ENCODE measurements at regions not wholly inside any gene's neighbourhood (a gene's known extent, or its start where the extent isn't known, plus 50 kb on each side); places are given as distances from the start of the nearest gene placed in this dataset.

DNA sequence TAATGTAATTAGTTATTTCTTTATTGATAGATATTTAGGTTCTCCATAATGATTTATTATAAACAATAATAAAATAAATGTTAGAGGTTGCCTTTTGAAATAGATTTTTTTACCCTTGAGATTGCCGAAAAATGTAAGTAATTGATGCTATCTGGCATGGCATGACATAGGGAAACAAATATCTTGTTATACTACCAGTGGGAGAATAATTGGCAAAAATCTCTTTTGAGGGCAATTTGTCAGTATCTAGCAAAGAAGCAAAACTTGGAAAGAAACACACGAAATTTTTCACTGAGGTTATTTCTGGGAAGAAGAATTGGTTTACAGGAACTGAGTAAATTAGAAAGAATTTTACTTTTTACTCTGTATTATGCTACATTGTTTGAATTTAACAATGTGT is 547.2 kb upstream of the SETBP1 start:
- DNase-seq (ENCODE audit: low spot score), result no peak
- in situ Hi-C loops (cut with HindIII; ENCODE audit: low sequenced_read_pairs), result no loop called here

DNA sequence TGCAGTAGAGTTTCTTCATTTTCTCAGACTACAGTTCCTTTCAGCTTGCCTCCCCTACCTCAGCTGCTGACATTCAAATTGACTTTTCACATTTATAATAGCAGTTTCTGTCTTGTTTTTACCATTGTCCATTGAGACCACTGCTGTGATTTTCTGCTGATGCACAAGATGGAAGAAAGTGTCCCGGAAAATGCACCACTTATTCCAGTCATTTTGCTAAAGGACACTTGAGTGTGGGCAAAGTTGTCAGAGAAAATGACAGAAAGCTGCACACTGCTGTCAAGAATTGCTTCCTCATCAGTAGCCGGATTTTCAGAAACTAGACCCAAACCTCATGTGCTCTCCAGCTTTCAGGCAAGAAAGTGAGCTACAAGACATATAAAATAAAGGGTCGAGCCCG is 546.2 kb upstream of the SETBP1 start:
- in situ Hi-C loops (cut with HindIII; ENCODE audit: low sequenced_read_pairs), result no loop called here
- no peak for DNase-seq (ENCODE audit: low spot score)

DNA sequence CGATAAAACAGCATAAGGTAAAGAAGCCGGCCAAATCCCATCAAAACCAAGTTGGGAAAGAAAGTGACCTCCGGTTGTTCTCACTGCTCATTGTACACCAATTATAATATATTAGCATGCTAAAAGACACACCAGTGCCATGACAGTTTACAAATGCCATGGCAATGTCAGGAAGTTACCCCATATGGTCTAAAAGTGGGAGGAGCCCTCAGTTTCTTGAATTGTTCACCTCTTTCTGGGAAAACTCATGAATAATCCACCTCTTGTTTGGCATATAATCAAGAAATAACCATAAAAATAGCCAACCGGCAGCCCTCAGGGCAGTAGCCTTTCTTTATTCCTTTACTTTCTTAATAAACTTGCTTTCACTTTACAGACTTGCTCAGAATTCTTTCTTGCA is 544.9 kb upstream of the SETBP1 start:
- in situ Hi-C loops (cut with HindIII; ENCODE audit: low sequenced_read_pairs), result no loop called here
- no peak for DNase-seq (ENCODE audit: low spot score)

DNA sequence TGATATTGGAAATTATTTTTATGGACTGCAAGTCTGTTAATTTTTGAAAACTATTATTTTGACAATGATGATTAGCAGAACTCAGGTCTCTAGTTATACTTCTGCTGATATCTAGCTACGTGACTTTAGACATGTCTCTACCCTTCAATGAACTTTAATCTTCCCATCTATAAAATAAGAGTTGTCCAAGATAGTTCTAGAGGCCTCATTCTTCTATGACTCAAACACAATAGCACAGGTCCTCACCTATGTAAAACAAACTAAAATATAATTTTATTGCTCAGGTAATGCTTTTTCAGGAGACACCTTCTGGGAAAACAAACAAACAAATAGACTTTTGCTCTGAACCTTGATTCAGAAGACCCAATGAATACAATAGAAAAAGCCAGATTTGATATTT is 544.4 kb upstream of the SETBP1 start:
- DNase-seq (ENCODE audit: low spot score), result no peak
- in situ Hi-C loops (cut with HindIII; ENCODE audit: low sequenced_read_pairs), result no loop called here

DNA sequence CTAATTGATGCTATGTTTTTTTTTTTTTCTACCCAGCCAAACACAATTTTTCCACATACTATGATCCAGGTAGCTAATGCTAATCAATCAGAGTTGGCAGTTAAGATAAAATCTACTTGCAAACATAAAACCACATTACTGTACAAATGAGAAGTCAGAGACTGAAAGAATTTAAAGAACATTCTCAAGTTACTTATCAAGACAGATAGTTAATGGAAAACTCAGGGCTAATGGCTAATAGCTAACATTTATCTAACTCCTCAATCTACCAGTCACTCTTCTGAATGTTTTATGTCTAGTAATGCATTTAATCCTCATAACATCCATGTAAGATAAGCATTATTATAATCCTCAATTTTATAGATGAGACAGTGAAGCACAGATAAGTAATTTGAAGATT is 537.6 kb upstream of the SETBP1 start:
- in situ Hi-C loops (cut with HindIII; ENCODE audit: low sequenced_read_pairs), result no loop called here
- DNase-seq (ENCODE audit: low spot score), result no peak

DNA sequence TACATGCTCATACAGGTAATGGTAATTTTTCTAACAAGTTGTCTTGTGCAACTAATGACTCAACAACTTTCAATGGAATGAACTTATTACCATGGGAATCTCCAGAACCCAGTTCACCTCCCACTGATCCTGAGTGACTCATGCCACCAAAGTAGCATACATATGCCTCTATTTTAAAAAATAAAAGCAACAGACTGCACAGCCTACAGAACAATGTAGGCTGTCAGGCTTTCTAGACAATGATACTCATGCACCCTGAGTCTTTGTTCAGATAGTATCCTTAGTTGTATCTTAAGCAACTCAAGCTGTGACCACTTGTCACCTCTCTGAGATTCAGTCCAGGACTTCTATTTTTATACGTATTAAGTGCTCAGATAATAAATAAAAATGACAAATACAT is 531.0 kb upstream of the SETBP1 start:
- in situ Hi-C loops (cut with HindIII; ENCODE audit: low sequenced_read_pairs), result no loop called here

DNA sequence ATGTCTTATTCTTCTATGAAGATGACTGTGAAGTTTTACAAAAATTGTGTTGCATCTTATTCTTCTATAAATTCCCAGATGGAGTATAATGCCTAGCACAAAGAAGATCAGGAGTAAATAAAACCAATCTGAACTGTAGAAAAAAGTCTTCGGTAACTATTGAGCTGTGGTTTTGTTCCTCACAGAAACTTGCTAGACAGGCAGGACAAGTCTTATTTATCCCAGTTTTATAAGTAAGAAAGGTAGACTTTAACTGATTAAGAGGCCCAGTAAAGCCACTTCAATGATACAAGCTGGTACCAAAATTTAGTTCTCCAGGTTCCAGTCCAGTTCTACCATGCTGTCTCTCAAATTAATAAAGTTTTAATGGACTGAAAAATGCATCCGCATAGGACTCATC is 526.7 kb upstream of the SETBP1 start:
- DNase-seq (ENCODE audit: low spot score), result no peak
- in situ Hi-C loops (cut with HindIII; ENCODE audit: low sequenced_read_pairs), result no loop called here

More for the DNA sequence above, 531.0 kb upstream of the SETBP1 start:
- DNase-seq (ENCODE audit: low spot score), result no peak

DNA sequence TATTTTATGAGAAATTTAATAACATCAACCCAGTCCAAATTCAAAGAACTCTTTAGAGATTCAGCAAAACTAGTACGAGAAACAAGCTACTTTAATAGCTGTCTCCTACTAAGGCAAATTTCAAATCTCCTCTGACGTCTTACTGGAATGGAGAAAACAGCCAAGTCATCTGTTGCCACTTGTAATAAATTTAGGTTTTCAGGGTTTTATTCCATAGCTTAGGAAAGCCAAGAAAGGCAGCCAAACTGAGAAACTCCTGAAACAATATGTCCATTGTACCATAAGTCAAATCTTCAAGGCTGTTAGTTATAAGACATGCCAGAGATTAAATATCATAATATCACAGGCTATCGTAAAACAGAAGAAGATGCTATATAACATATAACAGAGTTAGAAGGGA is 524.6 kb upstream of the SETBP1 start:
- in situ Hi-C loops (cut with HindIII; ENCODE audit: low sequenced_read_pairs), result no loop called here
- no peak for DNase-seq (ENCODE audit: low spot score)

DNA sequence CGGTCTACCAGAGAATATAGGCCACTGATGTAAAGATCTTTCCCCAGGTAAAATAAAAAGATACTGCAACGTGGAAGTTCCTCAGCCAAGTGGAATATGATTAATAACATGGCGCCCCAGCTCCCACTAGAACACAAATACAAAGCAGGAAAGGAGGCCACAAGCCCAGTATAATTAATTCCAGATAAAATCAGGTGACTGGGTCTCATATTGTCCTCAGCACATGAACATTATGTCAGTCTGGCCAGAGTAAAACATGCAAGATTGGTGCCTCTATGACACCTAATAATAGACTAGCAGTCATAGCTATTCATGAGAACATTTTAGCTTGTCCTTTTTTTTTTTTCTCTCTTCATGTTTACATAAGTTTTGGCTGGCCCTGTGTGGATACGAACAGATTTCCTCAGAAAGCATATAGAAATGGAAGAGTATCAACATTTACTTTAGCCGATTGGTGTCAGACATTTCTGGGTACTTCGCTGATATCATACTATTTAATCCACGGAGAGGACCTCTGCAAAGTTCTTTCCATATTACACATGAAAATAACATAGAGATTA is 523.8 kb upstream of the SETBP1 start:
- DNase-seq (ENCODE audit: low spot score), result no peak
- in situ Hi-C loops (cut with HindIII; ENCODE audit: low sequenced_read_pairs), result no loop called here

DNA sequence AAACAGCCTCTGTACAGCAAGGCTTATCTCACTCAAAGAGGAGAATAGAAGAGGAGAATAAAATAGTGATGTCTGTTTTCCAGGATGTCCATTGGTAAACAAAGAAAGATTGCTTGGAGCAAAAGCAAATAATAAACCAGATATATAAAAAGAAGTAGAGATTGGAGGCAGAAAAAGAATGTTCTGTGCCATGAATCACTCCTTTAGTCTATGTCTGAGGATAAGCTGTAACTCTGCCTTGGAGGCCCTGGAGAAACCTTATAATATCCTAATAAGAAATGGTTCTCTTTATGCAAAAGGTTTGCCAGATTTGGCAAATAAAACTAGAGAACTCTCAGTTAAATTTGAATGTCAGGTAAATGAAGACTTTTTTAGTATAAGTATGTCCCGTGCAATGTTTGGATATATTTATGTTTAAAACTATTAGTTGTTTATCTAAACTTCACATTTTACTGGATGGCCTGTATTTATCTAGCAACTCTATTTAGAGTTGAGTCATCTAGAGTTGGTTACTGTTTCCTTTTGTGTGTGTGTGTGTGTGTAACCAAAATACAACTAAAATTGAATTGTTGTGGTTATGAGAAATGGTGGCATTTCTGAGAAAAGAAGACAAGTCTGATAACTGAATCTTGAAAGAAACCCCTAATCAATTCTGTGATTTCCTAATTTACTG is 510.3 kb upstream of the SETBP1 start:
- DNase-seq (ENCODE audit: low spot score), result no peak
- in situ Hi-C loops (cut with HindIII; ENCODE audit: low sequenced_read_pairs), result no loop called here

DNA sequence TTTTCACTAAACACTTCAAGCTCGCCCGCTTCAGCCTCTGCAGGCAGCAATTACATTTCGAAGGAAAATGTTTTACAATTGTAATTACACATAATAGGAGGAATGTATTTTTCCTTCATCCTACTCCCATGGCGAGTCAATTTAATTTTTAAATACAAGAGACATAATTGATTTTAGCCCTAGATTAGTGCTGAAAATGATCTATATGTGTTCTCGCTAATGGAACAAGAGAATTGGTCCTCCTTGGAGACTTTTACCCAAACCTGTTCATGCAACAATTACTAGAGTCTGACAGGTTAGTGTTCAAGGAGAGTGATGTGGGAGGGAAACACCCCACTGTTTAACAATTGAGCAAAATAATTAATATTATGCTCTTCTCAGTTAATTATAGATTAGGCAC is 509.4 kb upstream of the SETBP1 start:
- in situ Hi-C loops (cut with HindIII; ENCODE audit: low sequenced_read_pairs), result no loop called here
- DNase-seq (ENCODE audit: low spot score), result no peak

DNA sequence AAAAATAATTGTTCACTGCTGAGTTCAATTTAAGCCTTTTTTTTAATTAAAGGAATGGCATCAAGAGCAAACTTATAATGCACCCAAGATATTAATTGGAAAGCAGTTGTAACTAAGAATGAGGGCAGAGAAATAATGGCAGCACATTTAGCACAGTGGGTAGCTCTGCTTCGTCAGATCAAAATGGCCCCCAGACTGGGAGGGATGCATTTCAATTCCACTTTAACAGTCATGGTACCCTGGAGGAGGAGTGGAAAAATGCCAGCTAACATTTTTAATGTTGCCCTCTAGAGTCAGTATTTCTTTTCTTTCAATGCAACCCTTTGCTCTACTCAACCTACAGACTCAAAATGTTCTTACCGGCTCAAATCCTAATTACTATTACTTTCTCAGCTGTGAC is 504.8 kb upstream of the SETBP1 start:
- in situ Hi-C loops (cut with HindIII; ENCODE audit: low sequenced_read_pairs), result no loop called here
- DNase-seq (ENCODE audit: low spot score), result no peak

DNA sequence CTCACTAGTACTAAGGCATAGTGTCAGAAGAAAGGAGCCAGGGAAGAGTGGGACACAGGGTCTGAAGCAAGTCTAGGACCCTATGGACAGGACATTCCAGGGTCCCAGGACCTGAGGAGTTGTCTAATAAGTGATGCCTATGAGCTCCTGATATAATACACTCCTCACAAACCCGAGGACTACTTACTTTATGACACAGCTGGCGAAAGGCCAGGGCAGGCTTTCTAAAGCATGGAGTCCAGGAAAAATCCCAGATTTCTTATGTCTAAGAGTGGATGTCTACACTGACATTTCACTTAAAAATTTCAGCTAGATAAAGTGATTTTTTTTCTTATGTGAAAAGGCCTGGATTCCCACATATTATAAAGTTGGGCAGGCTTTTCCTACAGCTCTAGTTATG is 502.2 kb upstream of the SETBP1 start:
- DNase-seq (ENCODE audit: low spot score), result no peak
- in situ Hi-C loops (cut with HindIII; ENCODE audit: low sequenced_read_pairs), result no loop called here

DNA sequence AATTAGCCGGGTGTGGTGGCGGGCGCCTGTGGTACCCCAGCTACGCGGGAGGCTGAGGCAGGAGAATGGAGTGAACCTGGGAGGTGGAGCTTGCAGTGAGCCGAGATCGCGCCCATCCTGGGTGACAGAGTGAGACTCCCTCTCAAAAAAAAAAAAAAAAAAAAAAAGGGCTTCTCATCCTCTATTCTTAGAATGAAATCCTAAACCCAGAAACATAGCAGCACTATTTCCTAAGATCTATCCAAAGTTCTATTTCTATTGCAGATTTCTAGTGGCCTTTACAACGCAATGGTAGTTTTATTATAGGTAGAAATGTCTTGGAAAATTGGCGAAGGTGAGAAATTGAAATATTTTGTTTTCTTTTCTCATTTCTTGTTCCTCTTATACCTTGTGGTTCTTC is 501.0 kb upstream of the SETBP1 start:
- DNase-seq (ENCODE audit: low spot score), result no peak
- in situ Hi-C loops (cut with HindIII; ENCODE audit: low sequenced_read_pairs), result no loop called here

DNA sequence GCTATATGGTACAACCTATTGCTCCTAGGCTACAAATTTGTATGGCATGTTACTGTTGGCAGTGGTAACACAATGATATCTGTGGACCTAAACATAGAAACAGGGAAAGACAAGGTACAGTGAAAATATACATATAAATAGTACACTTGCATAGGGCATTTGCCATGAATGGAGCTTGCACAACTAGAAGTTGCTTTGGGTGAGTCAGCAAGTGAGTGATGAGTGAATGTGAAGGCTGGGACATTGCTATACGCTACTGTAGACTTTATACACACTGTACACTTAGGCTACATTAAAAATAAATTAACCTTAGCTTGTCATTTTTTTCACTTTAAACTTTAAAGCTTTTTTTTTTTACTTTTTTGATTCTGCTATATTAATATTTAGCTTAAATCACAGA is 500.0 kb upstream of the SETBP1 start:
- no peak for DNase-seq (ENCODE audit: low spot score)
- in situ Hi-C loops (cut with HindIII; ENCODE audit: low sequenced_read_pairs), result no loop called here

DNA sequence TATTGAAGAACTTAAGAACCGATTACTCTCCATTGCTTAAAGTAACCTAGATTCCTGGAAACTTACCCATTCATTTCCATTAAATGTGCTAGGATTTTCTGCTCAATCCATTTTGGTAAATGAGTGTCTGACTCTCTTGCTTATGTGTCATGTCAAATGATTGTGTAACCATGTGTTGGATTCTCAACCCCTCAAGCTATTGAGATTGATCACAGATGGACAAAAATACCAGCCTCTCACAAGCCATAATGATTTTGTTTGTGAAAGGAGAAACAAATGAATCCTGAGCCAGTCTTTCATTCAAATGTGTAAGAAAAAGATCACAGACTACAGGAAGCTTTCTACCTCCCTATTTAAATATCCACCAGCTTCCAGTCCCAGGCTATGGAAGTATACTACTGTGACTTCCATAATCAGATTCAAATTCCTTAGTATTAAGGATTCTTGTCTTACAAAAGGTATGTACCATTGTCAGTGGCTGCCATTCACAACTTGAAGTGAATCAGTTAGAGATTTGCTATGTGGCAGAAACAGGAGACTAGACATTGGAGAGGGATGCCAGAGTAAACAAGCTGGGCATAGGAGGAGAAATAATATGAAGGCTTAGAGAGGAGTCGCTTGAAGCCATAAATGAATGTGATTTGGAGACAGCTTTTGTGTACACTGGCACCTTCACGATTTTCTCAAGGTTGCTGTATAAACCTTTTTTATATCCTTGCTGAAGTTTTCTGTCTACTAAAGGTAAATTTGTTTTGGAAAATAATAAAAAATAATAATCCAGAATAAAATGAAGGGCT is 498.5 kb upstream of the SETBP1 start:
- DNase-seq (ENCODE audit: low spot score), result no peak
- in situ Hi-C loops (cut with HindIII; ENCODE audit: low sequenced_read_pairs), result no loop called here

DNA sequence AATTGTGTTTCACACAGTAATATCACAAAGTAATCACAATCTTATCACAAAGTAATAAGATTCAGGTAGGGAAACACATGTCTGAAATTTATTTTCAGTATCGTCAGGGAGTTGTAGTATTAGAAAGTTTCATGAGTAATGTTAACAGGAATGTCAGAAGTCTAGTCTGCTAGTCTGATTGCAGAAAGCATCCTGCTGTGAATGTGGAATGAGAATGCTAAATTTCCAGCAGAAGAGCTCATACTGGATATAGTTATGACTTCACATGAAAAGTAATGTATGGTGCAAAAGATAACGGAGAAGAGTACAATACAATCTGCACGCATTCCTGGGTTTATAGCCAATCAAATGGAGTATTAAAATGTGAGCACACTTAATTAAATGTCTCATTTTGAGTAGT is 494.7 kb upstream of the SETBP1 start:
- in situ Hi-C loops (cut with HindIII; ENCODE audit: low sequenced_read_pairs), result no loop called here
- no peak for DNase-seq (ENCODE audit: low spot score)

DNA sequence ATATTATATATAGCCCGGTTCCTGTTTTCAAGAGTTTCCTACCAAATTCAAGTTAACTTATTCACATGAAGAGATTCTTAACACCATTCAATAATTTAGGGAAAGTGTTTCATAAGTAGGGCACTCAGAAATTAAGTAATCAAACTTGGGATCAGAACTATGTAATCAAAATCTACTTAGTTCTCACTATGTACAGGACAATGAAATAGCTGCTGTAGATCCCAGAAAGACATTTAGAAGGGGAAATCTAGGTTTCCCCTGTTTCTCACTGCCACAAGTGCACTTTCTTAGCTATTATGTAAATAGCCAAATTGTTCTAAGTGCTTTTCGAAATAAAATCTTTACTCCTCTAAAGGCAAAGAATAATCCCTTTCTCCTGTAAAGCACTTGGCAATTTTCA is 493.6 kb upstream of the SETBP1 start:
- in situ Hi-C loops (cut with HindIII; ENCODE audit: low sequenced_read_pairs), result no loop called here
- no peak for DNase-seq (ENCODE audit: low spot score)

DNA sequence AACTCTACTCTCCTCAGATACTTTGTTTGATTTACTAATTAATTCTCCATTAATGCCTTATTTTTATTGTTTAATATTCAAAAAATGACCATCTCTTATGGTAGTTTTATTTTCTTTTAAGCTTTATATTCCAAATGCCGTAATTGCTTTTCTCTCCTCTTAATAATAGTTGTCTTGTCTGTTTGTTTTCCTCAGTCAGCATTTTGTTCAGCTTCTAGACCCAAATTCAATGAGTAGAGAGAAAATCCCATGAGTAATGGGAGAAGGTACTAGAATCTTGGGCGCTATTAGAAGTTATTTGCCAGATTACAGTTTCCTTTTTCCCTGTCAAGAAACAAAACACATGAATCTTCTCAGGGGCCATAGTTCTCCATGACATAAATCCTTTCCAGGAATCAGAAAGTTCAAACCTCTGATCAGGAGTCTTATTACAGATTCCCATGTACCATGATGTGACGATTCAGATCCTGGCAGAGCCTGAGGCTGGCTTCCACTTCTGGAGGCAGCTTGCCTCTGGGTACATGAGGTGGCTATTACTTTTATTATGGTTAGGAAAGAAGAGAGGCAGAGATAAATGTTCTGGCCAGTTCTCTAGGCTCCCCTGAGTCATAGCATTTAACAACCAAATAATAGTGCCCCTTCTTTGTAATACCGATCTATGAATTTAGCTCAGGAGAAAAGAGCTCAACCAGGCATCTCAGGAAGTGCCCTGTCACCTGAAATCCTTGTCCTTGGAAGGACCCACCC is 485.1 kb upstream of the SETBP1 start:
- no peak for DNase-seq (ENCODE audit: low spot score)
- in situ Hi-C loops (cut with HindIII; ENCODE audit: low sequenced_read_pairs), result no loop called here
